Progenitor cell of endocrine pancreas (in vitro differentiated cells): ENCODE measurements at regions not wholly inside any gene's neighbourhood (a gene's known extent, or its start where the extent isn't known, plus 50 kb on each side); places are given as distances from the start of the nearest gene placed in this dataset.

ENCODE experiments used
- DNase-seq: peaks from one replicate; pipeline ENCODE4 v3.0.0; 2021; ENCODE audit warnings: low spot score; ENCODE audit not compliant: unreplicated experiment
- H3K27ac Mint-ChIP-seq: 2 replicates; pipeline ENCODE4 v1.8.0; 2021; ENCODE audit warnings: mild to moderate bottlenecking, moderate library complexity, mixed read lengths
- H3K27me3 Mint-ChIP-seq: 2 replicates; pipeline ENCODE4 v1.8.0; 2021; ENCODE audit warnings: mixed read lengths
- H3K36me3 Mint-ChIP-seq: 2 replicates; pipeline ENCODE4 v1.8.0; 2022; ENCODE audit warnings: mixed read lengths; ENCODE audit not compliant: insufficient read depth
- H3K4me1 Mint-ChIP-seq: 2 replicates; pipeline ENCODE4 v1.8.0; 2021; ENCODE audit warnings: low read depth, mixed read lengths
- H3K4me3 Mint-ChIP-seq: 2 replicates; pipeline ENCODE4 v1.8.0; 2021; ENCODE audit warnings: low read depth, mild to moderate bottlenecking, moderate library complexity, mixed read lengths
- H3K9me3 Mint-ChIP-seq: 2 replicates; pipeline ENCODE4 v1.8.0; 2021; ENCODE audit warnings: low read depth, mixed read lengths
- TF ChIP-seq, protein P1 (sequence below): fragments of 200-600 bp; sonication (generic); IDR thresholded peaks from one replicate; pipeline ENCODE4 v1.5.0; 2021; ENCODE audit warnings: antibody characterized with exemption, mild to moderate bottlenecking; ENCODE audit not compliant: unreplicated experiment

DNA sequence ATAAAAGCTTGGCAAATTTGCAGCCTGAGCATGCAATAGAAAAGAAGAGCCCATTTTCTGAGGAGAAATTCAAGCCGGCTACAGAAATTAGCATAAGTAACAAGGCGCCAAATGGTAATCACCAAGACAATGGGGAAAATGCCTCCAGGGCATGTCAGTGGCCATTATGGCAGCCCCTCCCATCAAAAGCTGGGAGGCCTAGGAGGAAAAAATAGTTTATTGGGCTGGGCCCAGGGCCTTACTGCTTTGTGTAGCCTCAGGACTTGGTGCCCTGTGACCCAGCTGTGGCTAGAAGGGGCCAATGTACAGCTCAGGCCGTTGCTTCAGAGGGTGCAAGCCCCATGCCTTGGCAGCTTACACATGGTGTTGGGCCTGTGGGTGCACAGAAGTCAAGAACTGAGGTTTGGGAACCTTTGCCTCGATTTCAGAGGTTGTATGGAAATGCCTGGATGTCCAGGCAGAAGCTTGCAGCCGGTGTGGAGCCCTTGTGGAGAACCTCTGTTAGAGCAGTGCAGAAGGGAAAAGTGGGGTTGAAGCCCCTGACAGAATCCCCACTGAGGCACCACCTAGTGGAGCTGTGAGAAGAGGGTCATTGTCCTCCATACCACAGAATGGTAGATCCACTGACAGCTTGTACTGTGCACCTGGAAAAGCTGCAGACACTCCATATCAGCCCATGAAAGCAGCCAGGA is 328.5 kb upstream of the MAP3K7 start:
- Mint-ChIP-seq H3K27ac (no peak overlapping the region), H3K9me3 (peaks cover 10% of the 10 kb centered on the region), H3K27me3 (no peaks in the 10 kb centered on the region), H3K36me3 (peaks cover 4% of the 10 kb centered on the region), H3K4me3 (no peak overlapping the region), H3K4me1 (no peaks in the 10 kb centered on the region)
- TF ChIP-seq, protein P1, sequence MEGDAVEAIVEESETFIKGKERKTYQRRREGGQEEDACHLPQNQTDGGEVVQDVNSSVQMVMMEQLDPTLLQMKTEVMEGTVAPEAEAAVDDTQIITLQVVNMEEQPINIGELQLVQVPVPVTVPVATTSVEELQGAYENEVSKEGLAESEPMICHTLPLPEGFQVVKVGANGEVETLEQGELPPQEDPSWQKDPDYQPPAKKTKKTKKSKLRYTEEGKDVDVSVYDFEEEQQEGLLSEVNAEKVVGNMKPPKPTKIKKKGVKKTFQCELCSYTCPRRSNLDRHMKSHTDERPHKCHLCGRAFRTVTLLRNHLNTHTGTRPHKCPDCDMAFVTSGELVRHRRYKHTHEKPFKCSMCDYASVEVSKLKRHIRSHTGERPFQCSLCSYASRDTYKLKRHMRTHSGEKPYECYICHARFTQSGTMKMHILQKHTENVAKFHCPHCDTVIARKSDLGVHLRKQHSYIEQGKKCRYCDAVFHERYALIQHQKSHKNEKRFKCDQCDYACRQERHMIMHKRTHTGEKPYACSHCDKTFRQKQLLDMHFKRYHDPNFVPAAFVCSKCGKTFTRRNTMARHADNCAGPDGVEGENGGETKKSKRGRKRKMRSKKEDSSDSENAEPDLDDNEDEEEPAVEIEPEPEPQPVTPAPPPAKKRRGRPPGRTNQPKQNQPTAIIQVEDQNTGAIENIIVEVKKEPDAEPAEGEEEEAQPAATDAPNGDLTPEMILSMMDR, result no peak
- DNase-seq, result no peak

DNA sequence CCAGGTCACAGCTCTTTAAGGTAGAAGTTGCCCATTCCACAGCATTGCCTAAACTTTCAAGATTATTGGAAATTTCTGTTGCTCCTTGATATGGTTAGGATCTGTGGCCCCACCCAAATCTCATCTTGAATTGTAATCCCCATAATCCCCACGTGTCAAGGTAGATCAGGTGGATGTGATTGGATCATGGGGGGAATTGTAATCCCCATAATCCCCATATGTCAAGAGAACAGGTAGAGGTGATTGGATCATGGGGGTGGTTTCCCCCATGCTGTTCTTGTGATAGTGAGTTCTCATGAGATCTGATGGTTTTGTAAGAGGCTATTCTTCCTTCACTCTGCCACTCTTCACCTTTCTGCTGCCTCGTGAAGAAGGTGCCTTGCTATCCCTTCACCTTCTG is 327.4 kb upstream of the MAP3K7 start:
- no peak overlapping the region for H3K27ac Mint-ChIP-seq

DNA sequence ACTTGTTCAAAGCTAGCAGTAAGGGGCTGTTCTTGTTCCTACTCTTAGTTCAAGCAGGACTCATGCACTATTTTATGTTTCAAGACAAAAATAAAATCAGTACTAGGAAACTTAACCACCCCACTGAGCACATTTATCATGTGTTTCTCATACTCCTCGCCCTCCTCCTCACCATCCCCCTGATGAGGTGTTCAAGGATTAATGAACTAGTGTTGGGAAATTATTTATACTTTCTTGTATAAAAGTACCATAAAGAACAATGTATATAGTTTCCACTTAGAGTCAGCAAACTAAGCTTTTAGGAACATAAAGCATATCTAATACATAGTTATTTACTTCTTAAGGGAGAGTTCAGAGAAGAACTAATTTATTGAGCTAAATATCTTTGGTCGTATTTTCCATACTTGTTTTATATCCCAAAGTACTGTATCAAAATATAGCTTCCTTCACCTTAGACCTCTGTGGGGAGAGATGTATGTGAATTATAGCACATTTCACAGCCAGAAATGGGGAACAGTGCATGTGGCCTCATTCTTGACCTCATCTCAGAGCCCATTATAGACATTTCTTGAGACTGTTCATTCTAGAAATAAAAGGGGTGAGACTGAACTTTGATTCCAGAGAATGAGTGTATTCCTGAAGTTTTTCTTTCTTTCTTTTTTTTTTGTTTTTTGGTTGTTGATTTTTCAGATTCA is 326.5 kb upstream of the MAP3K7 start:
- peaks cover 4% of the 10 kb centered on the region for H3K36me3 Mint-ChIP-seq
- no peaks in the 10 kb centered on the region for H3K4me1 Mint-ChIP-seq
- peaks cover 10% of the 10 kb centered on the region for H3K9me3 Mint-ChIP-seq
- H3K4me3 Mint-ChIP-seq, result no peak overlapping the region
- H3K27me3 Mint-ChIP-seq, result peaks cover 3% of the 10 kb centered on the region
- TF ChIP-seq, protein P1, result no peak
- DNase-seq, result no peak
- H3K27ac Mint-ChIP-seq, result no peak overlapping the region

More for the DNA sequence above, 327.4 kb upstream of the MAP3K7 start:
- Mint-ChIP-seq H3K36me3 (peaks cover 4% of the 10 kb centered on the region), H3K27me3 (peaks cover 3% of the 10 kb centered on the region), H3K4me1 (no peaks in the 10 kb centered on the region), H3K4me3 (no peak overlapping the region), H3K9me3 (peaks cover 10% of the 10 kb centered on the region)
- TF ChIP-seq, protein P1, result no peak
- no peak for DNase-seq

DNA sequence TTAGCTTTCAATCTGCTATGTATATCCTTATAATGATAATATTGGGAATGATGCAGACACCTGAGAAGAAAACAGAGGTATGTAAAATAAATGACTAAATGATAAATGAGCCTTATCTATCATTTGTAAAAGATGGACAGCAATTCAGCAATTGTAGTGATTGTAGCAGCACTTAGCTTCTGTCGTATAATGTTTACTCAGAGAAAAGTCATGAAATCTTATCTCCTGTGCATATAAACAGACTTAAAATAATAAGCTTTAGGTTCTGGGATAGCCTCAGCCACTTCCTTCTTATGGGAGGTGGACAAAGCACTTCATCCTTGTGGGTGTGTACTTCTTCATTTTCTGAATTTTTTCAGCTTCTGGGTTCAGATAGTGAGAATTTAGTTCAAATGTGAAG is 324.8 kb upstream of the MAP3K7 start:
- no peak for DNase-seq
- H3K27ac Mint-ChIP-seq, result no peak overlapping the region
- TF ChIP-seq, protein P1, result no peak
- H3K36me3 Mint-ChIP-seq, result peaks cover 4% of the 10 kb centered on the region
- peaks cover 3% of the 10 kb centered on the region for H3K27me3 Mint-ChIP-seq
- H3K4me1 Mint-ChIP-seq, result no peaks in the 10 kb centered on the region
- H3K4me3 Mint-ChIP-seq, result no peak overlapping the region
- H3K9me3 Mint-ChIP-seq, result peaks cover 9% of the 10 kb centered on the region

DNA sequence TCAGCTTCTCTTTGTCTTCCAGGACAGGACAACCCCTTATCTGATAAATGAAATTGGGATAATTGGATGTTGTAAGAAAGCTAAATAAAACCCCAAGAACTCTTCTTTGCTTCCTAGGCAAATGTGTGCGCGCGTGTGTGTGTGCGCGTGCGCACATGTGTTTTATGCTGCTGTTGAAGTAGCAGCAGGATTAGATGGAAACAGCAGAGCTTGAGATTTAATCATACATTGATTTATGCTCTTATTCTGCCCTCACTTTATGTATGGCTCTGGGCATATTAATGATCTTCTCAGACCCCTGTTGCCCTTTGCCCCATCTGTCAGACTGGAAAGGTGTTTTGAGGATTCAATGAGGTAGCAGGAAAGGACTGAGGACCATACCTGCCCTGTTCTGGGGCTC is 324.0 kb upstream of the MAP3K7 start:
- H3K27ac Mint-ChIP-seq, result no peak overlapping the region
- peaks cover 3% of the 10 kb centered on the region for H3K27me3 Mint-ChIP-seq
- H3K36me3 Mint-ChIP-seq, result peaks cover 4% of the 10 kb centered on the region
- no peaks in the 10 kb centered on the region for H3K4me1 Mint-ChIP-seq
- TF ChIP-seq, protein P1, result no peak
- peaks cover 6% of the 10 kb centered on the region for H3K9me3 Mint-ChIP-seq
- H3K4me3 Mint-ChIP-seq, result no peak overlapping the region
- no peak for DNase-seq
